ENCODE measurements at regions not wholly inside any gene's neighbourhood (a gene's known extent, or its start where the extent isn't known, plus 50 kb on each side); places are given as distances from the start of the nearest gene placed in this dataset.

GRCh38 chr13:80642641-80643040 is 301.7 kb upstream of the SPRY2 start:
- no peak for DNase-seq

- DNase-seq: no peak
Measured at GRCh38 chr13:80633251-80633650, 292.3 kb upstream of the SPRY2 start.

DNA sequence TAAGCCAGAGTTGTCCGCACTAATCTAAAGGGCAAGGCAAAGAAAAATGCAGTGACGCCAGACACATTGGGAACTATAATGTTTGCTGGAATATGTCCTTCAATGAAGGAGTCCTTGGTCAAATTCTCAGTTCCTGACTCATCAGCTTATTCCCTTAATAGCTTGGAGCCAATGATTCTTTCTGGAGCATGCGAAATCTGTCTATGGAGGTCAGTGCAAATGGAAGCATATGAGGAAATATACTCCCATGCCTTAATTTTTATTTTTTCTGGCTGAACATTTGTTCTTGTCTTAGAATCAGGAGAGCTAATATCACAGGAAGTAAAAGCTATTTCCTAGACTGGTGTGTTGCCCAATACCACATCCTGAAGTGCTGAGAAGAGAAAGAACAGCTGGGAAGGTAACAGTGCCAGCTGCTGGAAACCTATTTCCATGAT is 289.8 kb upstream of the SPRY2 start:
- peak; percentile 59 for DNase-seq

GRCh38 chr13:80618781-80619180 is 277.9 kb upstream of the SPRY2 start:
- DNase-seq: no peak

DNA sequence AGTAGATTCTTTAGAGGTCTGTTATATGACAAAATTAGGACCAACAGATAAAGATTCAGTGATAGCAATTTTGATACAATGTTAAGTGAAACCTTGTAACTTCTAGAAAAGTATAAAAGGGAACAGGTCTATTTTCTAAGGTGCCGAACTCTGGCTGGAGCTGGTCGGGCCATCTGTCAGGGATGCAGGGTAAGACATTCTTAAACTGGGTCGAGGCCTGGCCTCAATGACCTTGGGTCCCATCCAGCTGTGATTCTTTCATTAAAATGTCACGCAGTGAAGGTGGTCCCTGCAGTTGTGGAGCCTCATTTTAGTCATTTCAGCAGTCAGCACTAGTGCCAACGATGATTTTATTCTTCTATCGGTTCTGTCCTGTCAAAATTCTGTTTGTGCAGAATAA is 271.9 kb upstream of the SPRY2 start:
- DNase-seq: no peak

GRCh38 chr13:80611310-80611709 is 270.4 kb upstream of the SPRY2 start:
- no peak for DNase-seq

- DNase-seq: no peak
Measured at GRCh38 chr13:80605716-80606115, 264.8 kb upstream of the SPRY2 start.

- DNase-seq: peak; percentile 21
Measured at GRCh38 chr13:80605011-80605410, 264.1 kb upstream of the SPRY2 start.

DNA sequence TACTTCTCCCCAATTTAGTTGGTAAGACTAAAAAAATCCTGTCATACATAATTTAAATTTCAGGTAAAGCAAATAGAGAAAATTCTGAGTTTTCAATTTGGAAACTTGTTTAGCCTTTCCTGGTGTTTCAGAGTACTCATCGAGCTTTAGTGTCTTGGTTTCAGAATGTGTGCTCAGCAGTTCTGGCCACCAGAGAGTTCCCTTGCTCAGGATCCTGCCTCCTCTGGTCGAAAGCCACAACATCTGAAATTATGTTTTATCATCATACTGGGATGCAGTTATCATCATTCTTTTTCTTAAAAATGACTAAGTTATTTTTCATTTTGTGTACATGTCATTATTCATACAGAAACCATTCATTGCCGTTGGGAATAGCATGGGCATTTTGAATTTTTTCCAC is 263.2 kb upstream of the SPRY2 start:
- DNase-seq: peak; percentile 43

GRCh38 chr13:80603351-80603750 is 262.4 kb upstream of the SPRY2 start:
- DNase-seq: no peak

DNA sequence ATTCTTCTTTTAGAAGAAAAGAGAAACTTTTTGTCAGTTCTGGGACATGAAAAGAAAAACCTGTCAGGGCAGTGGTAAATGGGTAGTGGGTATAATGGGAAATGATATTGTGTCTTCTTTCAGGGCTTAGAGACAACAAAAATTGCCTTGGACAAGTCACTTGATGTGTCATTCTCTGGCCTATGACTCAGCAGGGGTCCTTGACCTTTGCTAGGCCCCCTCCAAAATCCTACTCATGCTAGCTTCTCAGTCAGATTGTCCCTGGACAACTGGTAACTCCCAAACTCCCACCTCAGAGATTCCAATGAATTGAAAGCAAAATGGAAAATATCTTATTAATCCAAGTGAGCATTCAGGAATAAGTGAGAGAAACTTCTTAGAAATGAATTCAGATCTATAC is 258.8 kb upstream of the SPRY2 start:
- no peak for DNase-seq

GRCh38 chr13:80598189-80598588 is 257.3 kb upstream of the SPRY2 start:
- no peak for DNase-seq

DNA sequence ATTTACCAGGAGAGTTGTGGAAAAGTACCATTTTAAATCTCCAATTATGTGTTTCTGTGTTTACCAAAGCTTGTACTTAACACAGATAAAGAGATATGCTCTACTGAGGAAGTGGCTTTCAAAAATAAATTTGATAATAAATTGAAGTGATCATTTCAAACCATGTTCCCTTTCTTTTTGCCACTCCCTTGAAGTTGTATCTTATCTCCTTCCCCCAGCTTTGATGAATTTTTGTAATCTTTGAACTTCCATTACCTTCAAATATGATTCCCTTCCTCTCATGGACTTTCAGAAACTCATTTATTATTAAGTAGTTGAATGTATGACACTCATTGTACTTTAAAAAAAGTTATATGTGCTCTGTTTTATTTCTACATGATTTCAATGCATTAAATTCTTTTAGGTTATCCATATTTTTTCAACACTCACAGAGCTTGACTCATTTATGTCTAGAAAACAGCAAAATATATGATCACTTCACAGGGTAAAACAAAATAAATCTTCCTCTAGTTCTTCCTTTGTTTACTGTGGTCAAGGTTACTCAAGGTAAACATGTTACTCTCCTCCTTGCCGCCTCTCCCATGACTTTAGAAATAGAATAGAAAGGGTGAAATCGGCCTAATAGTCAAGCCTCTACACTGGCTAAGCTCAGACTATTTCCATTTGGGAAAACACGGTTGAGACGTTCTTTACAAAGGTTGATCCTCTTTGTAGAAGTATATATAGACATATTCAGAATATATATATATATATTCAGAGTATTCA is 251.2 kb upstream of the SPRY2 start:
- no peak for DNase-seq

DNA sequence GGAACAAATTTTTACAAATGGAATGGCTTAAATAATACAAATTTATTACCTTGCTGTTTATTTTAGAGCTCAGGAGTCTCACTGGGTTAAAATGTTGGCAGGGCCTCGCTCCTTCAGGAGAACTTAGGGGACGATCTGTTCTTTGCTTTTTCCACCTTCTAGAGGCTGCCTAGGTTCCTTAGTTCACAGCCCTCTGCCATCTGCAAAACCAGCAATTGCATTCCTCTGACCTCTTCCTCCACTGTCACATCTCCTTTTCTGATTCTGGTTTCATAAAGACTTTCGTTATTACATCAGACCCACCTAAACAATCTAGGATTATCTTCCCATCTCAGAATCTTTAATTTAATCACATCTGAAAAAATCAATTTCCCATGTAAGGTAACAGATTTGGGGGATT is 249.6 kb upstream of the SPRY2 start:
- no peak for DNase-seq

- no peak for DNase-seq
Measured at GRCh38 chr13:80586356-80586755, 245.4 kb upstream of the SPRY2 start.

DNA sequence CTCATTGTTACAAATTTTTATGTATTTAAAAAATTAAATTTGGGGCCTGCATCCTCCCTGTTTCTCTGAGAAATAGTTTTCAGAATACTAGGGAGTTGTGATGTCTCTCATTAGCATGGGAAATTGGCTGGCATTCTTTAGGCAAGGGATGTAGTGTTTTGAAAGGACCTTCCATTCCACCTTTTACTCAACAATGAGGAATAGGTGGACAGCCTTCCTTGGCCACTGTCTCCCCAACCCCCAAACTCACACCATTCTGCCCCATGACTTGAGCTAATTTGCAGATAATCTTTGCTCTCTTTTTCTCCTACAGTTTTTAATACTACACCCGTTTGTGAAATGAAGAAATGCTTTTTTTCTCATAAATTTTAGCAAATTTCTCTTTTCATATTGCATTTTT is 244.6 kb upstream of the SPRY2 start:
- DNase-seq: no peak

GRCh38 chr13:80584785-80585184 is 243.9 kb upstream of the SPRY2 start:
- no peak for DNase-seq

DNA sequence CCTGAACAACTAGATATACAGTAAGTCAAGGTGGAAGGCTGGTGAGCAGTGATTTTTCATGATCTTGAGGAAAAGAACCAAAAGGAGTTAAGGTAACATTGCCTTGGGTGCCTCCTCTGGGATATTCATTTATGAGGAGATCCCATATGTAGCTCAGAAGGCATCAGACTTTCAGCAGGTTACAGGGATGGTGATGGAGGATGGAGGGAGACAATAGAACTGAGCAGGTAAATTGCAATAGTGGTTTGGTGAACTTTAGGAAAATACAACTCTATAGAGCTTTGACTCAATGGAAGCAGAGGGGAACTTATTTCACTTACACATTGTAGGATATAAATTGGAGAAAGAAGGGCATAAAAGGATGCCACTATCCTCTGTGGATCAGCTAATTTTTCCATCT is 243.4 kb upstream of the SPRY2 start:
- DNase-seq: no peak

GRCh38 chr13:80577926-80578670 is 237.2 kb upstream of the SPRY2 start:
- no peak for DNase-seq

- no peak for DNase-seq
Measured at GRCh38 chr13:80577285-80577684, 236.4 kb upstream of the SPRY2 start.

DNA sequence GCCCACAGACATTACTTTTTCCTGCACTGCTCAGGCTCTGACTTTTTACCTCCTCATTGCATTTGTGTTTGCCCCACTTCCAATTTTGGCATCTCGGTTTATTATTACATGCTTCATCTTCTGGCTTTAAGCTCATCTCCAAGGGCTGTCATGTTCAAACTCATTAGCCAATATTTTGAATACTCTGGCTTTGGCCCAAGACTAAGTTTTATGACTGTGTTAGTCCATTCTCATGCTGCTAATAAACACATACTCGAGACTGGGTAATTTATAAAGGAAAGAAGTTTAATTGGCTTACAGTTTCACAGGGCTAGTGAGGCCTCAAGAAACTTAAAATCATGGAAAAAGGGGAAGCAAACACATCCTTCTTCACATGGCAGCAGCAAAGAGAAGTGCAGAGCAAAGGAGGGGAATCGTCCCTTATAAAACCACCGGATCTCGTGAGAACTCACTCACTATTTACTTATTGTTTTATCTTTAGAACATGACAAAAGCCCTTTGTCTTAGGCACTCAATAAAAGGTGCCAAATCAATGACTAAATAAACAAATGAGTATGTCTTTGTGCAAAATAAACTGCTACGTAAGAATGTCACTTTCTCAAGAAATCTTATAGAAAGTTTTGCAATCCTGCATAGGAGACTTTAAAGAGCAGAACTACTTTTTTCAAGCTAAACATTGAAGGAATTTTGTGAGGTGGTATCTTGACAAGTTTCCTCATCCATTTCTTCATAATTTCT is 233.4 kb upstream of the SPRY2 start:
- DNase-seq: no peak

DNA sequence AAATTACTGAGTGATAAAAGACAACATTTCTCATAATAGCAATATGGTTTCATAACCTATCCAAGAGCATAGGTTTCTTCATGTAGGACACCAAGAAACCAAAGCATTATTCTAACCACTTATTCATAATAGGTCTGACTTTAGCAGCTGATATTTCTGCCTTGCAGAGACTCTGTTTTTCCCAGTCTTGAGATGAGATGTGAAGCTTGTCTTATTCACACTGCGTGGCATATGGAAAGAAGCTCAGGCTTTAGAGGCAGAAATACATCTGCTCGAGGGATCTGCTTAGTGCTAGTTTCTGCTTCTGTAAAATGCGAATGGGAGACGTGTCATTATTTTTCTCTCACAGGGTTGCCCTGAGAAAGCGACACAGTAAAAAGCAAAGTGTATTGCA is 232.0 kb upstream of the SPRY2 start:
- peak; percentile 16 for DNase-seq

GRCh38 chr13:80572308-80572922 is 231.5 kb upstream of the SPRY2 start:
- DNase-seq: no peak
